ENCODE measurements at regions not wholly inside any gene's neighbourhood (a gene's known extent, or its start where the extent isn't known, plus 50 kb on each side); places are given as distances from the start of the nearest gene placed in this dataset.

- DNase-seq: no peak
Observed at GRCh38 chr1:184141361-184141880, 89.9 kb downstream of the TSEN15 start.

- peak; percentile 74 for DNase-seq
Observed at GRCh38 chr1:184143449-184143848, 91.9 kb downstream of the TSEN15 start.

- no peak for DNase-seq
Observed at GRCh38 chr1:184145083-184145482, 93.6 kb downstream of the TSEN15 start.

GRCh38 chr1:184146202-184146601 is 94.7 kb downstream of the TSEN15 start:
- no peak for DNase-seq

DNA sequence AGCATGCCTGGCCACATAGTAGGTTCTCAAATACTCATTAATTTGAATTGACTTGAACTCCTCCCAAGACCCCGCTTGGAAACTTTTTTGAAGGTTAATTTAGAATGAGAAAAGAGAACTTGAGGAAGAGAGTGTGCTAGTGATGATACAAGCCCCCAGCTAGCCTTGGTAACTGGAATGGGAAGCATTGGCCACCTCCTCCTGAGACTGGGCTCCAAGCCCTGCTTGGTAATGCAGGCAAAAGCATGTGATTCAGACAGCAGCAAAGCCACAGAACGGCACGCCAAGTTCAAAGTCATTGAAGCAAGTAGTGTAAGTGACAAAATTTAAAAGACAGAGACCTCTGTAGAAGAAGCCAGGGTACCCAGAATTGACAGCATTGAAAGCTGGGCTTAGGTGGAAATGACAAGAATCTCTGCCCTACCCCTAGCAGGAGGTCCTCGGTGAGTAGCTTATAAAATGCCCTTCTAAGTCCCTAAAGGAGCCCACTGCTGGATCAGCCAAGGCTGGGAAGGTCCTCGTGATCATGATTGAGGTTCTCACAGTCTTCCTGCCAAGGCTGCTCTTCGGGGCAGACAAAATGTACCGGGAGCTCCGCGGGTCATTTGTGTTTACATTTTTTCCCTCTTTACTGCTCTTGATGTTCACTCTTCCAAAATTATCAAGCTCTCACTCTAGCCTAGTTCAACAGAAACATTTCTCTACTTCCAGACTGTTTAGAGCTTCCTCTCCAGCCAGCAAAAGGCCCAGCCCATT is 99.4 kb downstream of the TSEN15 start:
- DNase-seq: no peak

GRCh38 chr1:184152434-184152898 is 100.9 kb downstream of the TSEN15 start:
- DNase-seq: no peak

DNA sequence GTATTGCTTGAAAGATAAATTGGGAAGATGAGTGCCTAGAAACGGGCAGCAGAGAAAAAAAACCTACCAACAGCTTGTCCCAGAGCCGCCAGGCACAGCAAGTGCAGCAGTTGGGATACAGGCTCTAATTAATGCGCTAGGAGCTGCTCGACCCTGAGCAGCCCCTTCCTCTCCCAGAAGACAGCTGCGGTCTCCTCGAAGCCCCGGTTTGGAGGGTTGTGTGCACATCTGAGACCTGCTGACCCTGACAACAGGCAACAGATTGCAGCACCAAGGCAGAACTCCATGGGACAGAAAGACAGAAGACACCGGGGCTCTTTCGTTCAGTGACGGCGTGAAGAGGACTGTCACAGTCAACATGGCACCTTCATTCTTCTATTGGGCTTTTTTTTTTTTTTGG is 101.4 kb downstream of the TSEN15 start:
- no peak for DNase-seq

- no peak for DNase-seq
Observed at GRCh38 chr1:184153731-184154130, 102.2 kb downstream of the TSEN15 start.

GRCh38 chr1:184156521-184157393 is 105.2 kb downstream of the TSEN15 start:
- DNase-seq: no peak

DNA sequence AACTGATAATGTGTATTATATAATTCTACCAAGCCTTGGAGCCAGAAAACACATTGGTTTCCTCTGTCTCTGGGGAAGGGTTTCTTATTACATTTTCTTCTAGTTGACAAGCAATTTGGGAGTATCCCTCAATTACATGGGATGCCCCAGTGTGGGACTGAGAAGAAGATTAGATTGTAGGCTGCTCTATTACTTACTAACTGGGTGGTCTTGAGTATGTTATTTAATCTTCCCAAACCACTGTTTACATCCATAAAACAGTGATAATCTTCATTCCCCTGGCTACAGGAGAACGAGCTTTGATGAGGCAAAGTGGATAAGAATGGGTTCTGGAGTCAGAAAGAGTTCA is 105.8 kb downstream of the TSEN15 start:
- no peak for DNase-seq

GRCh38 chr1:184158896-184159681 is 107.6 kb downstream of the TSEN15 start:
- no peak for DNase-seq

DNA sequence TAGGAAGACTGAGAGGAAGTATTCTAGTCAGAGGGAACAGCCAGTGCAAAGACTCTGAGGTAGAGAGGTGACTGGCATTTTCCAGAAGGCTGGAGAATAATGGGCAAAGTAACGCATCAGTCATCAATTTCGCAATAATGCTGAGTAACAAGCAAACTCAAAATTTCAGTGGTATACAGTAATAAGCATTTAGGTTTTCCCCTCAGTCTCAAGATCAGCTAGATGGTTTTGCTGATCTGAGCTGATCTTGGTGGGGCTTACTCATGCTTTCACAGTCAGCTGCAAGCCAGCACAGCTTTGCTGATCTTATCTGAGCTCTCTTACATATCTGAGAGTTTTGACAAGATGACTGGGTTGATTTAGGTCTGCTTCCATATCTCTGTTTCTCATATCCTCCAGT is 108.7 kb downstream of the TSEN15 start:
- no peak for DNase-seq

GRCh38 chr1:184161071-184161698 is 109.7 kb downstream of the TSEN15 start:
- no peak for DNase-seq

DNA sequence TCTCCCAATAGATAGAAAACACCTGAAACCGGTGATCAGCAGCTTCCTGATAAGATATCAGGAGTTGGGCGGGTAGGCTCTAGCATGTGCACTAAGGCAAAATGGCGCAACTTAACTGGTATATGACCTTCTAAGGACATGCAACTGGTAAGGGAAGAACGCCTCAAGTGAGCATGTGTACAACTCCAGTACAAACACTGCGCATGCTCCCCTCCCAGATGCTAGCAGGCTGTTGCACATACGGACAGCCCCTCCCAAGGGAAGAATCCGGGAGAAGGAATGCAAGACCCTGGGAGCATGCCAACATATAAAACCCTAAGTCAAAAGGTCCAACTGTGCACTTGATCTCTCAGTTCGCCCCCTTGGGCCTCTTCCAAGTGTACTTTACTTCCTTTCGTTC is 110.8 kb downstream of the TSEN15 start:
- peak; percentile 51 for DNase-seq

DNA sequence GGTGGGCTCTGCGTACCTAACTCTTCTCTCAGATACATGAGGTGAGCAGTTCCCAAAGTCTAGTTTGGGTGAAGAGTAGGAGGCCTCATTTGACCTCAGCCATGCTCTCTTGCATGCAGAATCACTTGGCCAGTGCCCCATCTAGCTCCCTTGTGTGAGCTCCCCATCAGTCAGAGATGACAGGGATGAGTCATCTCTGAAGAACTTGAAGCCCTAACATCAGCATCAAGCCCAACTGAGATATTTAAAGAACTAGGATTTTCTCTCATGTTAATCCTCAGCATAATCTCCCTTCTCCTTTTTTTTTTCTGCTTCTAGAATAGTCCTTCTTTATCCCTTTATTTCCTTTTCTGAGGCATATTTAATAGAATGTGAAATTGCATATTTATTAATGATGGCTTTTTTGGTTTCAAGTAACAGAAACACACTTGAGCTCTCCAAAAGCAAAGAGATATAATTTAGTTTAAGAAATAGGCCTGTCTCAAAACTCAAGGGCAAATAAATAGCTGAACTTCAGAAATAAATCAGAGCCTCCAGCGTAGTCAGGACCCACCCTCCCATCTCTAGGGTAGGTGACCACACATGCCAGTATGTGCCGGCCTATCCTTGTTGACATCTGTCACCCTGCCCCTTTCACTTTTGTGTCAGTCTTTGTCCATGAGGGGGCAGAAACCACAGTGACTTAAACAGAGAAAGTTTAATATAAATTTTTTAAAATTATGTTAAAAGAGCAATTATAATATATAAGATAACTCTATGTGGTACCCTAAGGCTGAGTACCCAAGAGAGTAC is 112.3 kb downstream of the TSEN15 start:
- DNase-seq: no peak

- DNase-seq: no peak
Observed at GRCh38 chr1:184164536-184164935, 113.0 kb downstream of the TSEN15 start.

DNA sequence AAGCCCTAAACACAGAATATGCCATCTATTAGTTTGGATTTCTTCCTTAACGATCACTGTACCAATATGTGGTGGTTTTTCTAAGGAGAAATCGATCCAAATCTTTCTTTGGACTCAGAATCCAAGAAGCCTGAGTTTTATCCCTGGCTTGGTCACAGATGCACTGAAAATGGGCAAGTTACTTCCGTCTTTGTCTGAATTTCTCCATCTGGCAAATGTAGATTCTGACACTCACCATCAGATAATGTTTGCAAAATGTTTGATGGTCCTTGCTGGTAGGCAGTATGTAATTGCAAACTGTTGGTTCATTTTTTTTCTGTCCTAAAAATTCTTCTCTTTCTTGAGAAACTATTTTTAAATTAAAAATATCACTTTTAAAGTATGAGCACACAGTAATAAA is 115.0 kb downstream of the TSEN15 start:
- DNase-seq: no peak

- DNase-seq: no peak
Observed at GRCh38 chr1:184167352-184167751, 115.8 kb downstream of the TSEN15 start.

DNA sequence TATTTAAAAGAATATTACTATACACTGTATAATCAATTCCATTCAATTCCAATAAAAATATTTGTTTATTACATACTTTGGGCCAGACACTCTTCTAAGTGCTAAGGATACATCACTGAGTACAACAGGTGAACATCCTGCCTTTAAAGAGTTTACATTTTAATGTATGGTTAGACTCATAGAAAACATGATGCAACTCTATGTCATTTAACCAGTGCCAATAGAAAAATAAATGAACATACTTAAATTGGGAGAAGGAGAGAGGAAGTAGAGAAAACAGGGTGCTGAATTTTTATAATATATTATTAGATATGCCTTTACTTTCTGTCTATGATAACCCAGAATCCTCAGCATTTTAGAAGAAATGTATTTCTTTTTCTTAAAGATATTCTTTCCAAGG is 119.2 kb downstream of the TSEN15 start:
- DNase-seq: no peak

- DNase-seq: no peak
Observed at GRCh38 chr1:184176058-184176457, 124.5 kb downstream of the TSEN15 start.

- DNase-seq: no peak
Observed at GRCh38 chr1:184181044-184181443, 129.5 kb downstream of the TSEN15 start.

DNA sequence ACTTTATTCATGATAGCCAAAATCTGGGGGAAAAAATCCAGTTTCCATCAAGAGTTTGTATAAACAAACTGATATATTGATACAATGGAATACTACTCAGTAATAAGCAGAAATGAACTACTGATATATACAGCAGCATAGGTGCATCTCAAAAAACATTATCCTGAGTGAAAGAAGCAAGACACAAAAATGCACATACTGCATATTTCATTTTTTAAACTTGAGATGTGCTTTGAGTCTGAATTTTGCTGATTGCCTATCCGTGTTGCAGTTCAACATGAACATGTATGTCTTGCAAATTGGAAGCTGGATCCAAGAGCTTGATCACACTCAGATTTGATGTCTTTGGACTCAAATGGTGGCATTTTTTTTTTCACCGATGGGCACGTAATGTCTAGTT is 132.4 kb downstream of the TSEN15 start:
- DNase-seq: no peak
